Hepatocyte (in vitro differentiated cells): ENCODE measurements at regions not wholly inside any gene's neighbourhood (a gene's known extent, or its start where the extent isn't known, plus 50 kb on each side); places are given as distances from the start of the nearest gene placed in this dataset.

Experiments
- EZH2 ChIP-seq: fragments of 200-600 bp; sonication (generic); IDR thresholded peaks from 2 replicates; pipeline ENCODE4 v1.6.1; 2016; ENCODE audit warnings: antibody characterized with exemption, mild to moderate bottlenecking, borderline replicate concordance
- EZH2phosphoT487 ChIP-seq: fragments of 200-600 bp; sonication (generic); IDR thresholded peaks from one replicate; pipeline ENCODE4 v1.6.1; 2018; ENCODE audit warnings: antibody characterized with exemption, mild to moderate bottlenecking, low read depth, moderate library complexity; ENCODE audit not compliant: unreplicated experiment, severe bottlenecking
- TF ChIP-seq, protein P1 (sequence below): fragments of 200-600 bp; sonication (generic); IDR thresholded peaks from 2 replicates; pipeline ENCODE4 v1.5.1; 2016; ENCODE audit warnings: antibody characterized with exemption, mild to moderate bottlenecking; ENCODE audit not compliant: poor library complexity

DNA sequence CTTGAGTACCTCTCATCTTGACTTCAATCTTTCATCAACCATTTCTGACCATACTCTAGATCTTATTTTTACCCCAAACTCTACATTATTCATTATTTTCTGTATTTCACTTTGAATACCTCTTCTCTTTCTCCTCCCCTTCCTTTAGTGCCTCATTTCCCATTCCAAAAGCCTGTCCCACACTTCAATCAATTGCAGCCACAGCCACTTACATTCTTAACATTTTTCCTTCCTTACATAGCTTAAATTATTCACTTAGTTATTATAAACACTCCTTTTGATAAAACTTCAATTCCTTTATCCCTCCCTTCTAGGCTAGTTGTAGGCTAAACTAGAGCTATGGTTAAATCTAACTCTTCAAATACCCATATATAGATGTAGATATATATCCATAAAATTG is 344.0 kb downstream of the PRR16 start:
- TF ChIP-seq, protein P1, sequence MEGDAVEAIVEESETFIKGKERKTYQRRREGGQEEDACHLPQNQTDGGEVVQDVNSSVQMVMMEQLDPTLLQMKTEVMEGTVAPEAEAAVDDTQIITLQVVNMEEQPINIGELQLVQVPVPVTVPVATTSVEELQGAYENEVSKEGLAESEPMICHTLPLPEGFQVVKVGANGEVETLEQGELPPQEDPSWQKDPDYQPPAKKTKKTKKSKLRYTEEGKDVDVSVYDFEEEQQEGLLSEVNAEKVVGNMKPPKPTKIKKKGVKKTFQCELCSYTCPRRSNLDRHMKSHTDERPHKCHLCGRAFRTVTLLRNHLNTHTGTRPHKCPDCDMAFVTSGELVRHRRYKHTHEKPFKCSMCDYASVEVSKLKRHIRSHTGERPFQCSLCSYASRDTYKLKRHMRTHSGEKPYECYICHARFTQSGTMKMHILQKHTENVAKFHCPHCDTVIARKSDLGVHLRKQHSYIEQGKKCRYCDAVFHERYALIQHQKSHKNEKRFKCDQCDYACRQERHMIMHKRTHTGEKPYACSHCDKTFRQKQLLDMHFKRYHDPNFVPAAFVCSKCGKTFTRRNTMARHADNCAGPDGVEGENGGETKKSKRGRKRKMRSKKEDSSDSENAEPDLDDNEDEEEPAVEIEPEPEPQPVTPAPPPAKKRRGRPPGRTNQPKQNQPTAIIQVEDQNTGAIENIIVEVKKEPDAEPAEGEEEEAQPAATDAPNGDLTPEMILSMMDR, result no peak
- TF ChIP-seq EZH2 (no peak), EZH2phosphoT487 (no peak)
